ENCODE measurements at regions not wholly inside any gene's neighbourhood (a gene's known extent, or its start where the extent isn't known, plus 50 kb on each side); places are given as distances from the start of the nearest gene placed in this dataset.

GRCh38 chr21:43325036-43325435 is 101.9 kb downstream of the SIK1 start:
- no peak overlapping the region for H3K4me3 ChIP-seq (replicated peaks; ENCODE audit: insufficient read depth, low read length)
- no peak overlapping the region for H3K27ac ChIP-seq (replicated peaks)
- no peaks in the 10 kb centered on the region for H3K27me3 ChIP-seq (ENCODE audit: insufficient read depth, poor library complexity, severe bottlenecking)
- TF ChIP-seq CTCF (IDR thresholded peaks at IDR 0.05; ENCODE audit: insufficient read depth, low read length) (no peak), SPI1 (IDR thresholded peaks at IDR 0.05; ENCODE audit: borderline replicate concordance, low read depth) (no peak), REST (IDR thresholded peaks at IDR 0.05; ENCODE audit: insufficient replicate concordance, low read depth) (no peak), GABPA (IDR thresholded peaks at IDR 0.05; ENCODE audit: low read depth) (no peak), POLR2AphosphoS5 (IDR thresholded peaks at IDR 0.05; ENCODE audit: low read depth) (no peak)
- DNase-seq (ENCODE audit: low read depth in 1 of 2, low spot score in 1 of 2): no peak

GRCh38 chr21:43324596-43324995 is 102.3 kb downstream of the SIK1 start:
- no peaks in the 10 kb centered on the region for H3K27me3 ChIP-seq (ENCODE audit: insufficient read depth, poor library complexity, severe bottlenecking)
- TF ChIP-seq CTCF (IDR thresholded peaks at IDR 0.05; ENCODE audit: insufficient read depth, low read length) (no peak), SPI1 (IDR thresholded peaks at IDR 0.05; ENCODE audit: borderline replicate concordance, low read depth) (no peak), REST (IDR thresholded peaks at IDR 0.05; ENCODE audit: insufficient replicate concordance, low read depth) (no peak), POLR2AphosphoS5 (IDR thresholded peaks at IDR 0.05; ENCODE audit: low read depth) (no peak), GABPA (IDR thresholded peaks at IDR 0.05; ENCODE audit: low read depth) (no peak)

GRCh38 chr21:43323244-43324005 is 103.5 kb downstream of the SIK1 start:
- DNase-seq (ENCODE audit: low read depth in 1 of 2, low spot score in 1 of 2): no peak
- Histone ChIP-seq H3K4me3 (replicated peaks; ENCODE audit: insufficient read depth, low read length) (no peak overlapping the region), H3K27me3 (ENCODE audit: insufficient read depth, poor library complexity, severe bottlenecking) (no peaks in the 10 kb centered on the region), H3K27ac (replicated peaks) (no peak overlapping the region)
- TF ChIP-seq POLR2AphosphoS5 (IDR thresholded peaks at IDR 0.05; ENCODE audit: low read depth): no peak
- TF ChIP-seq GABPA (IDR thresholded peaks at IDR 0.05; ENCODE audit: low read depth): no peak
- no peak for TF ChIP-seq SPI1 (IDR thresholded peaks at IDR 0.05; ENCODE audit: borderline replicate concordance, low read depth)
- no peak for TF ChIP-seq REST (IDR thresholded peaks at IDR 0.05; ENCODE audit: insufficient replicate concordance, low read depth)
- no peak for TF ChIP-seq CTCF (IDR thresholded peaks at IDR 0.05; ENCODE audit: insufficient read depth, low read length)

More at GRCh38 chr21:43324596-43324995, 102.3 kb downstream of the SIK1 start:
- H3K4me3 ChIP-seq (replicated peaks; ENCODE audit: insufficient read depth, low read length): no peak overlapping the region
- H3K27ac ChIP-seq (replicated peaks): no peak overlapping the region
- DNase-seq (ENCODE audit: low read depth in 1 of 2, low spot score in 1 of 2): no peak
